HL-60 (cell line): ENCODE measurements at regions not wholly inside any gene's neighbourhood (a gene's known extent, or its start where the extent isn't known, plus 50 kb on each side); places are given as distances from the start of the nearest gene placed in this dataset.

Experiments
- GABPA ChIP-seq: IDR thresholded peaks from 2 replicates; pipeline ENCODE4 v1.6.1; 2012; ENCODE audit warnings: low read depth
- POLR2AphosphoS5 ChIP-seq: IDR thresholded peaks from 2 replicates; pipeline ENCODE4 v1.6.1; 2012; ENCODE audit warnings: low read depth
- REST ChIP-seq: IDR thresholded peaks from 2 replicates; pipeline ENCODE4 v1.6.1; 2012; ENCODE audit warnings: low read depth; ENCODE audit not compliant: insufficient replicate concordance
- SPI1 ChIP-seq: IDR thresholded peaks from 2 replicates; pipeline ENCODE4 v1.6.1; 2012; ENCODE audit warnings: low read depth, mild to moderate bottlenecking, borderline replicate concordance
- TF ChIP-seq, protein P1 (sequence below): IDR thresholded peaks from one replicate; pipeline ENCODE4 v1.5.1; 2011; ENCODE audit warnings: low read length, control low read depth, inconsistent platforms; ENCODE audit not compliant: insufficient read depth

GRCh38 chr16:5461141-5461540 lies 363.5 kb upstream of the EEF2KMT start:
- TF ChIP-seq, protein P1, sequence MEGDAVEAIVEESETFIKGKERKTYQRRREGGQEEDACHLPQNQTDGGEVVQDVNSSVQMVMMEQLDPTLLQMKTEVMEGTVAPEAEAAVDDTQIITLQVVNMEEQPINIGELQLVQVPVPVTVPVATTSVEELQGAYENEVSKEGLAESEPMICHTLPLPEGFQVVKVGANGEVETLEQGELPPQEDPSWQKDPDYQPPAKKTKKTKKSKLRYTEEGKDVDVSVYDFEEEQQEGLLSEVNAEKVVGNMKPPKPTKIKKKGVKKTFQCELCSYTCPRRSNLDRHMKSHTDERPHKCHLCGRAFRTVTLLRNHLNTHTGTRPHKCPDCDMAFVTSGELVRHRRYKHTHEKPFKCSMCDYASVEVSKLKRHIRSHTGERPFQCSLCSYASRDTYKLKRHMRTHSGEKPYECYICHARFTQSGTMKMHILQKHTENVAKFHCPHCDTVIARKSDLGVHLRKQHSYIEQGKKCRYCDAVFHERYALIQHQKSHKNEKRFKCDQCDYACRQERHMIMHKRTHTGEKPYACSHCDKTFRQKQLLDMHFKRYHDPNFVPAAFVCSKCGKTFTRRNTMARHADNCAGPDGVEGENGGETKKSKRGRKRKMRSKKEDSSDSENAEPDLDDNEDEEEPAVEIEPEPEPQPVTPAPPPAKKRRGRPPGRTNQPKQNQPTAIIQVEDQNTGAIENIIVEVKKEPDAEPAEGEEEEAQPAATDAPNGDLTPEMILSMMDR: no peak
- no peak for TF ChIP-seq POLR2AphosphoS5
- TF ChIP-seq REST: no peak
- TF ChIP-seq GABPA: no peak
- TF ChIP-seq SPI1: no peak
